KMS-11 (cell line): ENCODE measurements at regions not wholly inside any gene's neighbourhood (a gene's known extent, or its start where the extent isn't known, plus 50 kb on each side); places are given as distances from the start of the nearest gene placed in this dataset.

ENCODE experiments used
- H2AFZ ChIP-seq: fragments of 200-600 bp; sonication (generic); 2 replicates; pipeline ENCODE4 v1.6.1; 2016; ENCODE audit warnings: antibody characterized with exemption, mixed run types, low read depth
- H3K27ac ChIP-seq: fragments of 200-600 bp; sonication (generic); 2 replicates; pipeline ENCODE4 v1.6.1; 2016; ENCODE audit warnings: mild to moderate bottlenecking, mixed run types
- H3K27me3 ChIP-seq: fragments of 200-600 bp; sonication (generic); 2 replicates; pipeline ENCODE4 v1.6.1; 2017; ENCODE audit warnings: mild to moderate bottlenecking, low read depth, mixed run types, moderate library complexity; ENCODE audit not compliant: insufficient read depth
- H3K36me3 ChIP-seq: fragments of 200-600 bp; sonication (generic); 2 replicates; pipeline ENCODE4 v1.6.1; 2017; ENCODE audit warnings: mild to moderate bottlenecking, mixed run types; ENCODE audit not compliant: insufficient read depth
- H3K4me1 ChIP-seq: fragments of 200-600 bp; sonication (generic); 2 replicates; pipeline ENCODE4 v1.6.1; 2016; ENCODE audit warnings: mild to moderate bottlenecking, low read depth, mixed run types; ENCODE audit not compliant: poor library complexity, severe bottlenecking
- H3K4me2 ChIP-seq: fragments of 200-600 bp; sonication (generic); 2 replicates; pipeline ENCODE4 v1.7.0; 2016; ENCODE audit warnings: mild to moderate bottlenecking, mixed run types
- H3K4me3 ChIP-seq: fragments of 200-600 bp; sonication (generic); IDR thresholded peaks from 2 replicates; pipeline ENCODE4 v1.6.1; 2017; ENCODE audit warnings: low read depth, low read length, mixed read lengths; ENCODE audit not compliant: insufficient read depth
- H3K79me2 ChIP-seq: fragments of 200-600 bp; sonication (generic); 2 replicates; pipeline ENCODE4 v1.6.1; 2016; ENCODE audit warnings: low read depth, mixed run types; ENCODE audit not compliant: insufficient read depth
- H3K9ac ChIP-seq: fragments of 200-600 bp; sonication (generic); 2 replicates; pipeline ENCODE4 v1.6.1; 2016; ENCODE audit warnings: mild to moderate bottlenecking, mixed run types
- H4K20me1 ChIP-seq: fragments of 200-600 bp; sonication (generic); 2 replicates; pipeline ENCODE4 v1.6.1; 2016; ENCODE audit warnings: mild to moderate bottlenecking, mixed run types; ENCODE audit not compliant: insufficient read depth
- TF ChIP-seq, protein P1 (sequence below): fragments of 200-600 bp; sonication (generic); conservative IDR thresholded peaks from 2 replicates; pipeline ENCODE4 v1.6.1; 2017; ENCODE audit warnings: low read depth, mild to moderate bottlenecking, antibody characterized with exemption, low read length, moderate library complexity, mixed read lengths

GRCh38 chr13:60332682-60333081 lies 64.3 kb upstream of the TDRD3 start:
- no peaks in the 10 kb centered on the region for H3K27me3 ChIP-seq
- H3K36me3 ChIP-seq, result no peaks in the 10 kb centered on the region
- no peaks in the 10 kb centered on the region for H3K79me2 ChIP-seq
- H3K27ac ChIP-seq, result no peak overlapping the region
- H3K9ac ChIP-seq, result no peak overlapping the region
- H2AFZ ChIP-seq, result no peak overlapping the region
- no peaks in the 10 kb centered on the region for H3K4me1 ChIP-seq
- H3K4me2 ChIP-seq, result no peak overlapping the region
- TF ChIP-seq, protein P1, sequence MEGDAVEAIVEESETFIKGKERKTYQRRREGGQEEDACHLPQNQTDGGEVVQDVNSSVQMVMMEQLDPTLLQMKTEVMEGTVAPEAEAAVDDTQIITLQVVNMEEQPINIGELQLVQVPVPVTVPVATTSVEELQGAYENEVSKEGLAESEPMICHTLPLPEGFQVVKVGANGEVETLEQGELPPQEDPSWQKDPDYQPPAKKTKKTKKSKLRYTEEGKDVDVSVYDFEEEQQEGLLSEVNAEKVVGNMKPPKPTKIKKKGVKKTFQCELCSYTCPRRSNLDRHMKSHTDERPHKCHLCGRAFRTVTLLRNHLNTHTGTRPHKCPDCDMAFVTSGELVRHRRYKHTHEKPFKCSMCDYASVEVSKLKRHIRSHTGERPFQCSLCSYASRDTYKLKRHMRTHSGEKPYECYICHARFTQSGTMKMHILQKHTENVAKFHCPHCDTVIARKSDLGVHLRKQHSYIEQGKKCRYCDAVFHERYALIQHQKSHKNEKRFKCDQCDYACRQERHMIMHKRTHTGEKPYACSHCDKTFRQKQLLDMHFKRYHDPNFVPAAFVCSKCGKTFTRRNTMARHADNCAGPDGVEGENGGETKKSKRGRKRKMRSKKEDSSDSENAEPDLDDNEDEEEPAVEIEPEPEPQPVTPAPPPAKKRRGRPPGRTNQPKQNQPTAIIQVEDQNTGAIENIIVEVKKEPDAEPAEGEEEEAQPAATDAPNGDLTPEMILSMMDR, result no peak
- no peaks in the 10 kb centered on the region for H4K20me1 ChIP-seq
- H3K4me3 ChIP-seq, result no peak overlapping the region

- TF ChIP-seq, protein P1, result no peak
- Histone ChIP-seq H4K20me1 (no peaks in the 10 kb centered on the region), H3K27me3 (no peaks in the 10 kb centered on the region), H3K9ac (no peak overlapping the region), H3K4me2 (no peak overlapping the region), H3K79me2 (no peaks in the 10 kb centered on the region), H2AFZ (no peak overlapping the region), H3K36me3 (no peaks in the 10 kb centered on the region), H3K4me1 (no peaks in the 10 kb centered on the region), H3K4me3 (no peak overlapping the region), H3K27ac (no peak overlapping the region)
Measured at GRCh38 chr13:60334310-60334709, 62.7 kb upstream of the TDRD3 start.

GRCh38 chr13:60335531-60335930 lies 61.5 kb upstream of the TDRD3 start:
- Histone ChIP-seq H3K4me3 (no peak overlapping the region), H3K27ac (no peak overlapping the region), H3K4me2 (no peak overlapping the region), H3K4me1 (no peaks in the 10 kb centered on the region), H3K79me2 (no peaks in the 10 kb centered on the region), H3K36me3 (no peaks in the 10 kb centered on the region), H2AFZ (no peak overlapping the region), H3K27me3 (no peaks in the 10 kb centered on the region), H3K9ac (no peak overlapping the region), H4K20me1 (no peaks in the 10 kb centered on the region)
- TF ChIP-seq, protein P1, result peak; percentile 51

GRCh38 chr13:60338754-60339153 lies 58.3 kb upstream of the TDRD3 start:
- TF ChIP-seq, protein P1, result no peak
- Histone ChIP-seq H3K36me3 (no peaks in the 10 kb centered on the region), H3K4me2 (no peak overlapping the region), H3K79me2 (no peaks in the 10 kb centered on the region), H3K9ac (no peak overlapping the region), H3K27me3 (no peaks in the 10 kb centered on the region), H4K20me1 (no peaks in the 10 kb centered on the region), H3K4me3 (no peak overlapping the region), H3K4me1 (no peaks in the 10 kb centered on the region), H3K27ac (no peak overlapping the region), H2AFZ (no peak overlapping the region)
